Activated CD8-positive, alpha-beta memory T cell treated with anti-CD3 and anti-CD28 coated beads, Interleukin-2, amount 50 U/mL, for 1 hour (primary cell): ENCODE measurements at regions not wholly inside any gene's neighbourhood (a gene's known extent, or its start where the extent isn't known, plus 50 kb on each side); places are given as distances from the start of the nearest gene placed in this dataset.
"Not testable (repeated sequence)": the region's sequence is repeated elsewhere in the genome, so short reads cannot be mapped to it uniquely, and the experiment has no call there.

ENCODE experiments used
- DNase-seq: peaks from one replicate; pipeline ENCODE4 v3.0.0-alpha.2; 2020; ENCODE audit errors: extremely low read depth

- DNase-seq, result no peak
Observed at GRCh38 chr4:12110627-12111026, 681.9 kb upstream of the HS3ST1 start.

GRCh38 chr4:12109056-12109455 lies 680.4 kb upstream of the HS3ST1 start:
- DNase-seq, result not testable (repeated sequence)

DNA sequence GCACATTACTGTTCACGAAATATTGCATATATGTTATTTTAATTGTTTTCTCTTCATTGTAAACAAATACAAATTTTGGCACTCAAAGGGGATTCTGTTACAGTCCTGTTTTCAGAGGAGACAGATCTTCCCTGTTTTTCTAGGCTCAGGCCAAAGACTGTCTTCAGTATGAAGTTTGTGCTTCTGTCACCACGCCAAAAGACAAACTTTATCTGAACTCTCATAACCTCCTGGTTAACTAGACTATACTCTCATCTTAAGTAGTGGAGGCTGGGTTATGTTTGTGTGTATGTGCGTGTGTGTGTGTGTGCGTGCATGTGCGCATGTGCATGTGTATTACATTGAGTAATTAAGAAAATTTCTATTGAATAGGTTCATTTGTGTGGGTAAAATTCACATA lies 676.8 kb upstream of the HS3ST1 start:
- no peak for DNase-seq

GRCh38 chr4:12089920-12090319 lies 661.2 kb upstream of the HS3ST1 start:
- DNase-seq, result not testable (repeated sequence)

- no peak for DNase-seq
Observed at GRCh38 chr4:12084690-12085089, 656.0 kb upstream of the HS3ST1 start.

- no peak for DNase-seq
Observed at GRCh38 chr4:12071316-12071715, 642.6 kb upstream of the HS3ST1 start.

- no peak for DNase-seq
Observed at GRCh38 chr4:12053966-12054365, 625.3 kb upstream of the HS3ST1 start.

- no peak for DNase-seq
Observed at GRCh38 chr4:12053556-12053955, 624.9 kb upstream of the HS3ST1 start.

- DNase-seq, result no peak
Observed at GRCh38 chr4:12050357-12050756, 621.7 kb upstream of the HS3ST1 start.

- no peak for DNase-seq
Observed at GRCh38 chr4:12042818-12043217, 614.1 kb upstream of the HS3ST1 start.

GRCh38 chr4:12041828-12042227 lies 613.1 kb upstream of the HS3ST1 start:
- DNase-seq, result no peak

DNA sequence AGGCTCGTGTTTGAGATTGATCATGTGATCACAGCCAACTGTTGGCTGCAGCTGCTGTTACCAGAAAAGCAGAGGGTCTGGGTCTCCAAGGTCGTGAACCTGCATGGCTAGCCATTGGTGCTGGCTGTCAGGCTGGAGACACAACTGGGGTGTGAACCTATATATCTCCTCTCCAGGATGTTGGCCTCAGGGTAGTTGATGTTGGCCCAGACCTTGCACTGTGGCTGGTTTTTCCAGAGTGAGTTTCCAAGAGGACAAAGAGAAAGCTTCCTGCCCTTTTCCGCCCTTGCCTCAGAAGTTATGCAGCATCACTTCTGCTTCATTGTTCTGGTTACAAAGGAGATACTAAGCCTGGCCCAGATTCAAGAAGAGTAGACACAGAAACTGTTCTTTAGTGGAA lies 607.8 kb upstream of the HS3ST1 start:
- DNase-seq, result no peak

DNA sequence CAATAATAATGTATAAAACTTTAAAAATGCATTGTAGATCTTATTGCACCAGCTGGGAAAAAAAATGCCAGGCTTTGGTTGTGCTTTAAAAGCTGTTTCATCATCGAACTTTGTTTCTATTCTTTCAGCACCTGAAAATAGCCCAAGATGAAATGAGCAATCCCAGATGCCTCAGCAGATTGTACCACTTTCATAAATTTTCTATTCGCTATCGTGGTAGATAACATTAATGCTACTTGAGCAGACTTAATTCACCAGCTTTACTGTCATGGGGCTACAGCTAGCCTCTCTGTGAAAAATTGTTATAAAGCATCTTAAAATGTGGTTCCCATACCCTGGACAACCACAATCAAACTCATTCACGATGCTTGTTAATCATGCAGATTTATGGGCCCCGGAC lies 599.6 kb upstream of the HS3ST1 start:
- DNase-seq, result no peak

GRCh38 chr4:12022409-12022808 lies 593.7 kb upstream of the HS3ST1 start:
- no peak for DNase-seq

DNA sequence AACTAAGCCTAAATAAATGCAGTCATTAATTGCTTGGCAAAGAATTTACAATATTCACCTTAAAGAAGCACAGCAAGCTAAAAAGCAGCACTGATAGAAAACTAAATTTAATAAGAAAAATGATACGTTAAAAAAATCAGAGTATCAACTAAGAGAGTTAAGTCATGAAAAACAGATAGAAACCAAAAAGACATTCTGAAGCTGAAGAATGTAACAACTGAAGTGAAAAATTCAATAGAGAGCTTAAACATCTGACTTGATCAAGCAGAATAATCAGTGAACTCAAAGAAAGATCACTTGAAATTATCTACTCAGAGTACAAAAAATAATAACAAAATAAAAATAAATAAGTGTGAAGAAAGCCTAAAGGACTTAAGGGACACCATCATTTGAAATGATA lies 588.0 kb upstream of the HS3ST1 start:
- no peak for DNase-seq

DNA sequence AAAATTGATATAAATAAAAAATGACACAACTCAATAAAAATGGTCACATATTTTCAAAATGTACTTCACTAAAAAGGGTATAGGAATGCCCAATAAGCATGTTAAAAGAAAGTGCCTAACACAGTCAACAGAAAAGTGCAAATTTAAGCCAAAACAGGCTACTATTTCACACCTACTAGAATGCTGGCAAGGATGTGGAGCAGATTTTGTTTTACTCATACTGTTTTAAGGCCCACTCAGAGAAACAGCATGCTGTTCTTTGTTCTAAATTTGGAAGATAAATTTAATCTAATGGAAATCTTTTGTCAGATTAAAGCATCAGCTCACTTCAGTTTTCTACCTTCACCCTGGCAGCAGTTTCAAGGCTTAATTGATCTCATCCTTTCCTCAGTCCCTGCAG lies 576.8 kb upstream of the HS3ST1 start:
- DNase-seq, result no peak

DNA sequence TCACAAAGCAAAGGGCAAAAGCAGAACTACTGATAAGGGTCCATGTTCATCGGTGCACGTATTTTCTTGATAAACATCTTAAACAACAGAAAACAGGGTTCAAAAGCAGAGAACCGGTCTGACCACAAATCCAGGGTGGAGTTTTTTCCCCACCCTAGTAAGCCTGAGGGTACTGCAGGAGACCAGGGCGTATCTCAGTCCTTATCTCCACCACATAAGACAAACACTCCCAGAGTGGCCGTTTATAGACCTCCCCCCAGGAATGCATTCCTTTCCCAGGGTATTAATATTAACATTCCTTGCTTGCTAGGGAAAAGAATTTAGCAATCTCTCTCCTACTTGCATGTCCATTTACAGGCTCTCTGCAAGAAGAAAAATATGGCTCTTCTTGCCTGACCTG lies 567.9 kb upstream of the HS3ST1 start:
- DNase-seq, result not testable (repeated sequence)

DNA sequence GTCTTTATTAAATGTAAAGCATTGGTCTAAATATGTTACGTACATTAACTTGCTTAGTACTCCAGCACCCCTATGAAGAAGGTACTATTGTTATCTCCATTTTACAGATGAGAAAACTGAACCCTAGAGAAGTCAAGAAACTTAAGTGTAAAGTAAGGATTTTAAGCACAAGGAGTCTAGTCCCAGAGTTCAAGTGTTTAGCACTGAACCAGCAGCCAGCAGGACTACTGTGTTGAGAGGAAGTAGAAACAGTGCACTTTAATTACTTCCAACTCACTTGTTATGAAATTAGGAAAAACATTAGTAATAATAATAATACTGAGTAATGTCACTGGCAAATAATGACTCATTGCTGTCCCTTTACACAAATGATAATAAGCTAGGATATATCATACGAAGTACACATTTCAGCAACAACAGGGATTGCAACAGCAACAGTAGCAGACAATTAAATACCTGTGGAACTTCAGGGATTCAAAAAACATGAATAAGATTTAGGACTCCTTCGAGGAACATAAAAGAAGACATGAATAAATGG lies 548.1 kb upstream of the HS3ST1 start:
- no peak for DNase-seq

DNA sequence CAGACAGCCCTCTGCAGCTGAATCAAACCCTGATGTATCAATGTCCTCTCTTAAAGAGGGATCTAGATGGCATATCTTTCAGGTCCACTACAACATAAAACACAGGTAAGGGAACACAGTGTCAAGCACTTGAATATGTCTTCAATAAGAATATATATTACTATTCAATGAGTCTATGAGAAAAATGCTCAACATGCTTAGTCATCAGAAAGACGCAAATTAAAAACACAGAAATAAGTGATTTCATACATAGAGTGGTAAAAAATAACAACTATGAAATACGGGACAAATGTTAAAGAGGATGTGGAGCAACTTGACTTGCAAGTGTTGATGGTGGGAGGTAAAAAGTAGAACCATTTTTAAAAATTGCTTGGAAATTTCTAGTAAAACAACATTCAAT lies 544.6 kb upstream of the HS3ST1 start:
- no peak for DNase-seq

- no peak for DNase-seq
Observed at GRCh38 chr4:11970754-11971153, 542.1 kb upstream of the HS3ST1 start.

GRCh38 chr4:11966782-11967181 lies 538.1 kb upstream of the HS3ST1 start:
- no peak for DNase-seq

GRCh38 chr4:11954093-11954492 lies 525.4 kb upstream of the HS3ST1 start:
- no peak for DNase-seq

- no peak for DNase-seq
Observed at GRCh38 chr4:11949355-11949754, 520.7 kb upstream of the HS3ST1 start.

GRCh38 chr4:11947629-11948028 lies 518.9 kb upstream of the HS3ST1 start:
- not testable (repeated sequence) for DNase-seq

DNA sequence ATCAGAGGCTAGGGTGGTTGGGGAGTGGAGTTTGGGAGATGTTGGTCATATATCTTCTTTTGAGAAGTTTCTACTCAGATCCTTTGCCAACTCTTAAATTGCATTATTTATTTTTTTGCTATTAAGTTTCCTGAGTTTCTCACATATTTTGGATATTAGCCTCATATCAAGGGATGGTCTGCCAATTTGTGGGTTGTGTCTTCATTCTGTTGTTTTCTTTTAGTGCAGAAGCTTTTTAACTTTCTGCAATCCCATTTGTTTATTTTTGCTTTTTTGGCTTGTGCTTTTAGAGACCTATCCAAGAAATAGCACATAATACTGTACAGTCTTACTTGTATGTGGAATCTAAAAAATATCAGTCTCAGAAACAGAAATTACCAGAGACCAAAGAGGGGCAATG lies 509.2 kb upstream of the HS3ST1 start:
- no peak for DNase-seq
